Esophagus squamous epithelium (tissue), 5 donors: ENCODE measurements at regions not wholly inside any gene's neighbourhood (a gene's known extent, or its start where the extent isn't known, plus 50 kb on each side); places are given as distances from the start of the nearest gene placed in this dataset.

Experiments
- DNase-seq: peaks from one replicate; lab custom pipeline; 2025; lab: John Stamatoyannopoulos, UW
- H3K27ac ChIP-seq, 4 donors: fragments of 200-600 bp; sonication (generic); one replicate each; pipeline ENCODE4 v1.5.1; 2016 to 2019; ENCODE audit warnings: mild to moderate bottlenecking in 1 of 4
- H3K27me3 ChIP-seq, 4 donors: fragments of 200-600 bp; sonication (generic); 1 replicate in 3 of 4; 2 replicates in 1 of 4; pipeline versions ENCODE4 v1.5.1 to v1.6.0; 2017 to 2021; ENCODE audit warnings: antibody characterized with exemption in 1 of 4
- H3K36me3 ChIP-seq, 3 donors: fragments of 200-600 bp; sonication (generic); one replicate each; pipeline ENCODE4 v1.5.1; 2016 to 2019
- H3K4me1 ChIP-seq, 3 donors: fragments of 200-600 bp; sonication (generic); one replicate each; pipeline ENCODE4 v1.5.1; 2017 to 2019
- H3K4me3 ChIP-seq, 4 donors: fragments of 200-600 bp; sonication (generic); 1 replicate in 3 of 4; 2 replicates in 1 of 4; pipeline ENCODE4 v1.5.1; 2016 to 2019; ENCODE audit warnings: mild to moderate bottlenecking in 2 of 4, moderate library complexity in 1 of 4
- H3K9me3 ChIP-seq, 3 donors: fragments of 200-600 bp; sonication (generic); one replicate each; pipeline ENCODE4 v1.5.1; 2016 to 2019
- CTCF ChIP-seq, 6 experiments: fragments of 450-650 bp in 4 of 6; fragments of 200-600 bp in 2 of 6; sonication (generic) in 2 of 6; IDR thresholded peaks; one replicate each; pipeline ENCODE4 v1.5.1; 2016 to 2019; ENCODE audit warnings: antibody characterized with exemption in 6 of 6, mild to moderate bottlenecking in 4 of 6, moderate library complexity in 4 of 6
- POLR2A ChIP-seq, 4 donors: fragments of 450-650 bp; IDR thresholded peaks; one replicate each; pipeline ENCODE4 v1.6.1; 2017; ENCODE audit warnings: antibody characterized with exemption in 4 of 4, mild to moderate bottlenecking in 4 of 4, moderate library complexity in 3 of 4
- WGBS, 2 donors: methylation state at CpG; one replicate each; pipeline ENCODE4 v1.1.5; 2018; 5-methylcytosine and 5-hydroxymethylcytosine counted together
- intact Hi-C: fragments of 100-400 bp; cut with DNase I; formaldehyde crosslinking; loops from one replicate; pipeline ENCODE4 v1.15.0; 2022
- donor health status: DM: yes; HTN: yes; CAD: no.

GRCh38 chr3:106877627-106878026 lies 499.6 kb upstream of the CCDC54 start:
- Histone ChIP-seq H3K9me3 (no peaks in the 10 kb centered on the region), H3K27ac (no peak overlapping the region), H3K36me3 (no peaks in the 10 kb centered on the region), H3K4me1 (no peaks in the 10 kb centered on the region), H3K27me3 (no peaks in the 10 kb centered on the region), H3K4me3 (no peak overlapping the region)
- WGBS, 2 donors: 56 to 68% methylated on average over 1 of the region's 1 CpG
- DNase-seq: no peak
- TF ChIP-seq CTCF (IDR thresholded peaks at IDR 0.05) (no peak), POLR2A (IDR thresholded peaks at IDR 0.05) (no peak)
- intact Hi-C loops: no loop called here

GRCh38 chr3:106880206-106880605 lies 497.0 kb upstream of the CCDC54 start:
- no peak for DNase-seq
- 58 to 100% methylated on average over 1 of the region's 1 CpG for WGBS, 2 donors
- H3K36me3 ChIP-seq: no peaks in the 10 kb centered on the region

GRCh38 chr3:106881186-106881585 lies 496.1 kb upstream of the CCDC54 start:
- TF ChIP-seq CTCF (IDR thresholded peaks at IDR 0.05) (no peak), POLR2A (IDR thresholded peaks at IDR 0.05) (no peak)
- Histone ChIP-seq H3K27ac (no peak overlapping the region), H3K4me3 (no peak overlapping the region), H3K9me3 (no peaks in the 10 kb centered on the region), H3K36me3 (no peaks in the 10 kb centered on the region), H3K27me3 (no peaks in the 10 kb centered on the region), H3K4me1 (no peaks in the 10 kb centered on the region)
- no peak for DNase-seq
- intact Hi-C loops: no loop called here
- WGBS, 2 donors: 85 to 100% methylated on average over 1 of the region's 1 CpG

More at GRCh38 chr3:106880206-106880605, 497.0 kb upstream of the CCDC54 start:
- Histone ChIP-seq H3K4me3 (no peak overlapping the region), H3K27ac (no peak overlapping the region), H3K27me3 (no peaks in the 10 kb centered on the region), H3K9me3 (no peaks in the 10 kb centered on the region), H3K4me1 (no peaks in the 10 kb centered on the region)
- TF ChIP-seq CTCF (IDR thresholded peaks at IDR 0.05) (no peak), POLR2A (IDR thresholded peaks at IDR 0.05) (no peak)
- intact Hi-C loops: no loop called here

GRCh38 chr3:106882297-106882696 lies 494.9 kb upstream of the CCDC54 start:
- intact Hi-C loops: no loop called here
- DNase-seq: no peak
- no peak for TF ChIP-seq POLR2A (IDR thresholded peaks at IDR 0.05)
- TF ChIP-seq CTCF (IDR thresholded peaks at IDR 0.05): no peak
- Histone ChIP-seq H3K4me1 (no peaks in the 10 kb centered on the region), H3K27me3 (no peaks in the 10 kb centered on the region), H3K27ac (no peak overlapping the region), H3K36me3 (no peaks in the 10 kb centered on the region), H3K9me3 (no peaks in the 10 kb centered on the region), H3K4me3 (no peak overlapping the region)
- 52 to 55% methylated on average over 2 of the region's 2 CpGs for WGBS, 2 donors

- intact Hi-C loops: no loop called here
- 50 to 57% methylated on average over 4 of the region's 4 CpGs for WGBS, 2 donors
- TF ChIP-seq CTCF (IDR thresholded peaks at IDR 0.05): no peak
- no peak for TF ChIP-seq POLR2A (IDR thresholded peaks at IDR 0.05)
- DNase-seq: no peak
- H3K27ac ChIP-seq: no peak overlapping the region
- H3K4me3 ChIP-seq: no peak overlapping the region
- H3K4me1 ChIP-seq: no peaks in the 10 kb centered on the region
- no peaks in the 10 kb centered on the region for H3K36me3 ChIP-seq
- no peaks in the 10 kb centered on the region for H3K9me3 ChIP-seq
- no peaks in the 10 kb centered on the region for H3K27me3 ChIP-seq
Observed at GRCh38 chr3:106906074-106906473, 471.2 kb upstream of the CCDC54 start.
